Activated CD8-positive, alpha-beta memory T cell treated with anti-CD3 and anti-CD28 coated beads for 24 hours (primary cell): ENCODE measurements at regions not wholly inside any gene's neighbourhood (a gene's known extent, or its start where the extent isn't known, plus 50 kb on each side); places are given as distances from the start of the nearest gene placed in this dataset.
A peak's percentile ranks its signal among the peaks of the same experiment; 100 is the strongest.
"Not testable (repeated sequence)": the region's sequence is repeated elsewhere in the genome, so short reads cannot be mapped to it uniquely, and the experiment has no call there.

ENCODE experiments used
- DNase-seq: peaks from one replicate; pipeline ENCODE4 v3.0.0-alpha.2; 2020

- not testable (repeated sequence) for DNase-seq
Measured at GRCh38 chr7:69499-70123, 122.8 kb upstream of the FAM20C start.

GRCh38 chr7:70207-70606, 122.2 kb upstream of the FAM20C start:
- DNase-seq, result not testable (repeated sequence)

- DNase-seq, result not testable (repeated sequence)
Measured at GRCh38 chr7:70989-71388, 121.4 kb upstream of the FAM20C start.

DNA sequence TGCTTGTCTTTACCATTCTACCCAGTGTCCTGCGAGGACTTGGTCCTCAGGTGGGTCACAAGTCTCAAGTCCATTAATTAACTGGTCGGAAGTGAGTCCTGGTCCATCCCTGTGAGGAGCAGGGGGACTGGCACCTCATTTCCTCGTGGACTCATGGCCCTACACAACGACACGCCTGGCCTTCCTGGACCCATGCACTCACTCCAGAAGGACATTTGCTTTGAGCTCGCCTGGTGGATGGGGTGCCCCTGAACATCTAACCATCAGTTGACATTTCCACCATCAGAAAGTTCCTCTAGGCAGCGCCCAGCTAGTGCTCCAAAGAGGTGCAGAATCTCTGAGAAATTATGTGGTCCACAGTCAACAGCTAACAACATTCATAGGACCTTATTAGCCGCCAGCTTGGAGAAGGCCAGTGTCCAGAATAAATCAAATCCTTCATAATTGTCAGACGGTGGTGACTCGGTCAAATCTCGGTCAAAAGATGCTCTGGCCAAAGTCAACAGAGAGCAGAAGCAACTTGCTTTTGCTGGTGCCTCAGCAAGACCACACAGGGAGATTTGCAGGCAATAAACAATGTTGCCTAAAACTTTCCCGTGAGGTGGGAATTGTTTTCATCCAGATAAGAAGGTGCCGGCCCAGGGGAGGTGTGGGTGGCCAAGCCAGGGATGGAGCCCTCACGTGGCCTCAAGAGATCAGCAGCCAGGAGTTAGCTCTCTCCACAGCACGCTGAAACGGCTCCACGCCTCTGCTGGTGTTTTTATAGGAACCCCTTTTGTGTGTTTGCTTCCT, 119.9 kb upstream of the FAM20C start:
- DNase-seq, result not testable (repeated sequence)

DNA sequence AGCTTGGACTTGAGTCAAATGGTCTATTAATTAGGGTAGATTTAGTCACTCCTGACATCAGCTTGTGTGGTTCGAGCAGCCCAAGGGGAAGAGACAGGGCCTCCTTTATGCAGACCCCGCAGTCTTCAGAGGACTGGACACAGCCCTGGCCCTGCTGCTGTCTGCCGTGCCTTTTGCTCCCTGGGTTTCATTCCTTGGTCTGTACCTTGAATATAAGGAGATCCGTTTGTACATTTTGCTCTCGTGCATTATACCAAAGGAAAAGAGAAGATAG, 119.4 kb upstream of the FAM20C start:
- not testable (repeated sequence) for DNase-seq

DNA sequence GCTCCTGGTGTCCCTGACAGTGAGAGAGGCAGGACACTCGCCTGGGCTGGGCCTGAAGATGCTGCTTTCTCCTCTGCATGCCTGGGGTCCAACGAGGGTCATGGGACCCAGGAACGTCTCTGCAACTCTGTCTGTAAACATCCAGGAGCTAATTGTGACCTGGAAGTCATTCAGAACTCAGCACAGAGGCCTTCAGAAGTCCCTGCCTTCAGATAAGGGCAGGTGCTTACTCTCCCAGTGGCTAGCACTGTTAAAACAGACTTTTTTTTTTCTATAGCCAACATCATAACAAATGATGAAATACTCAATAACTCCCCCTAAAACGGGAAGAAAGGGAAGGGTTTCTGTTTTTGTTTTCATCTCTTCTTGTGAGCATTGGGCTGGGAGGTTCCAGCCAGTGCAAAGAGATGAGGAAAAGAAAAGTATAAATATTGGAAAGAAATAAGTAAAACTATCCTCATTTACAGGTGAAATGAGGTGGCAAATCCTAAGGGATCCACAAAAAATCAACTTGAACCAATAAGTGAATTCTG, 118.3 kb upstream of the FAM20C start:
- not testable (repeated sequence) for DNase-seq

DNA sequence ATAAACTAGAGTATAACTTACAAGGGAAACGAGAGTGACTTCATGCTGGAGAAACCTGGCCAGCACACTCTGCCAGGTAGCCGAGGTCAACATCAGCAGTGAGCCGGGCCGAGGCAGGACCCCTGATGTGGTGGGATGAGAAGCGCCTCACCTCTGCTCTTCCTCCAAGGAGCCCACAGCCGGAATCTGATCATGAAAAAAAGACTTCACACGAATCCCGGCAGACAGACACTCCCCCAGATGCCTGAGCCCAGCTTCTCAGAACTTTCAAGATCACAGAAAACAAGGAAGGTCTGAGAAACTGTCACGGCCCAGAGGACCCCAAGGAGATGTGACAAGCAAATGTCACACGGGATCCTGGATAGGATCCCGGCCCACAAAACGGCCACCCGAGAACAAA, 116.9 kb upstream of the FAM20C start:
- not testable (repeated sequence) for DNase-seq

GRCh38 chr7:76202-76601, 116.2 kb upstream of the FAM20C start:
- DNase-seq, result not testable (repeated sequence)

- not testable (repeated sequence) for DNase-seq
Measured at GRCh38 chr7:76829-77395, 115.5 kb upstream of the FAM20C start.

GRCh38 chr7:78862-79261, 113.5 kb upstream of the FAM20C start:
- not testable (repeated sequence) for DNase-seq

DNA sequence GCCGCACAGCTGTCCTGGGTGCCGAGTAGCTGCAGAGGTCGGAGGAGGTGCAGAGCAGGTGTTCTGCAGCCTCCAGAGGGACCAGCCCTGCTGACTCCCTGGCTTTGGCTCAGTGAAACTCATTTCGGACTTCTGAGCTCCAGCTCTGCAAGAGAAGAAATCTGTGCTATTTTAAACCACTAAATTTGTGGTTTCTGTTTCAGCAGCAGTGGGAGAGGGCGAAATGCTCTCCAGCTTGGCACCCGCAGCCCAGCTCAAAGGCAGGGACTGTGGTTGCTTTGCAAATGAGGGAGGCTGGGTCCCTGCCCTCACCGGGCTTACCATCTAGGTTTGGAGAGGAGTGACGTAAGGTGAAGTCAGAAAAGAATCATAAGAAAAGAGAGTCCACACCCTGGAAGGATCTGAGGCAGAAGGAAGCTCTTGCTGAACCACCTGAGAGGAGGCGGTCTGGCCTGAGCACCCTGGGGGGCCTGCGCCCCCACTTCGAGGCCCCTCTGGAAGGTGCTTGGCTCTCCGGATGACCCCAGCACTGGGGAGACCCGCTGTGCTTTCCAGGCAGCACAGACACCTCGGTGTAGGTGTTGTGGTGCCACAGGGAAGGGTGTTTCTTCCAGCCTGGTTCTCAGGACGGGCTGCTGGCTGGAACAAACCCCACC, 112.8 kb upstream of the FAM20C start:
- not testable (repeated sequence) for DNase-seq

DNA sequence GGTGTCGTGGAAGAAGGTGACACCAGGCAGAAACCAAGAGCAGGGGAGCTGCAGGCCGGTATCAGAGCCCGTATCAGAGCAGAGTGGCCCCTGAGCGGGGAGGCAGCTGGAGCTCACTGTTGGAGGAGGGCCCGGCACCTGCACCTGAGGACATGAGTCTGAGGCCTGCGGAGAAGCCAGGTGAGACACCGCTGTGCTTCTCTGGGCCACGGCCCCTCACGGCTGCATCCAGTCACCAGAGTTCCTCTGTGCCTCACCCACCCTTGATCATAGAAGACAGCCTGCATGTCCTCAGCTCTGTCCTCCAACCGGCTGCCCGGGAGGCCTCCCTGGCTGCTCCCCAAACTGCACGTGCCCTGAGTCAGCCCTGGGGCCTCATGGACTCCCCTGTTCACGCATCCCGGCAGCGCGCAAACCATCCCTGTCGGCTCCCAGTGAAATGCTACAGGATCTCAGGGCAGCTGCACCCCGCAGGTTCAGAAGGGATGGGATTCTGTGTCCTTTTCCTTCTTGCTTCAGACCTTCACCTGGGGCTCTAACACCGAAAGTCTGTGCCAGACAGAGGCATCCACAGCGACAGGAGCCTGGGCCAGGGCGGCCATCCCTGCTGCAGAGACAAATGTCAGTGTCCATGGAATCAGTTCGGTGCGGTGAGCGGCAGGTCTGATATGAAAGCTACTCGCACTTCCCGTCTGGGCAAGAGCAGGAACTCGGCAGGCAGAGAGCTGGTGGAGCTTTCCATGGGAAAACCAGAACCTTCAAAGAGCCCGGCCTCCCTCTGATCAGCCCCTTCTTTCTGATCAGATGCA, 111.9 kb upstream of the FAM20C start:
- no peak for DNase-seq

DNA sequence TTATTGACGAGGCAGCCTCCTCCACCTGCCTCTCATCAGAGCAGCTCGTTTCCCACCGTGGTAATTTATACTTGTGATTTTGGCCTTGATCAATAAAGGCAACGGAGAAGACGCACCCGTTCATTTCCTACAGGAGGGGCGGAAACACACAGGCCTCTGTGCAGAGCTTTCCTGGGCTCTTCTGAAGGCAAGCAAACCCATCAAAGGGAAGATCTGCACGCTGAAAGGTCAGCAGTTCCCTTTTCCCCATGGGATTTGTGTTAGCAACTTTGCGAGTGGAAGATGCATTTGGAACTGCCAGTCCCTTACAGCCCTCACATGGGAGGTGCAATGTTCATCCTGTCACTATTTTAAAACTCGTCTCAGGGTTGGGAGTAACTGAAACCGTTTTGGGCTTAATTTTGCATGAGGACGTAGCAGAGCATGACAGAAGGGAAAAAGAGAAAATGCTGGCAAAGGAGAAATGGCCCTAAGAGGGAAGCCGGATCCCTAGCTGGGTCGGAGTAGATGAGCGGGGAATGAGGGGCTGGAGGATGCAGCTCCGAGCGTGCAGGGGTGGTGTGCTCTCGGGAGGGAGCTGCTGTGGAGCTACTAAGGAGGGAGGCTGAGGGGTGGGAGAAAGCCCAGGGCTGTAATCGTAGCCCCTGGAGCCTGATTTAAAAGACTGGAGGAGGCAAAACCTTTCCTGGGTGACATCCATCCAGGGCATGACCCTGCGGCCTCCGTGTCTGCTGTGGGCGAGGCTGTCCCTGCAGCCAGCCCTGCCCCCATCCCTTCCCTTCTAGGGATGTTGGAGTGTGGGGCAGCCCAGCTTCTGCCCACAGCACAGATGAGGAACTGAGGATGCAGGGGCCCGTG, 111.1 kb upstream of the FAM20C start:
- DNase-seq, result no peak

GRCh38 chr7:81926-82756, 110.2 kb upstream of the FAM20C start:
- DNase-seq, result no peak

- no peak for DNase-seq
Measured at GRCh38 chr7:82757-83155, 109.6 kb upstream of the FAM20C start.

DNA sequence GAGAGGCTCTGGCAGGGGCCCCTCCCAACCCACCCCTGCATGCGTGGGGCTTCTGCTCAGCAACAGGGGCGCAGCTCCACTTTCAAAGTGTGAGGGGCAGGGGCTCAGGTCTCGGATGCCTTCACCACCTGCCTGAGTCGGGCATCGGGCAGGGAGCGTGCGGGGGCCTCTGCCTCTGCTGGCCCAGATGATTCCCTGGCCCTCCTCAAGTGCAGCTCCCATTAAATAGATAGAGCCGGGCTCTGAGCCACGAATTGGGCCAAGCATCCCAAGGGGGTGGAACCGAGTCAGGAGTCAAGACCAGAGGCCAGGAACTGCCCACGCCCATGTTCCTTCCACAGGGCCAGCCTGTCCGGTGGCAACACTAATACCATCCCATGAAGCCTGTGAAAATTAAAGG, 108.9 kb upstream of the FAM20C start:
- no peak for DNase-seq

- DNase-seq, result peak; percentile 38
Measured at GRCh38 chr7:83861-84632, 108.3 kb upstream of the FAM20C start.

DNA sequence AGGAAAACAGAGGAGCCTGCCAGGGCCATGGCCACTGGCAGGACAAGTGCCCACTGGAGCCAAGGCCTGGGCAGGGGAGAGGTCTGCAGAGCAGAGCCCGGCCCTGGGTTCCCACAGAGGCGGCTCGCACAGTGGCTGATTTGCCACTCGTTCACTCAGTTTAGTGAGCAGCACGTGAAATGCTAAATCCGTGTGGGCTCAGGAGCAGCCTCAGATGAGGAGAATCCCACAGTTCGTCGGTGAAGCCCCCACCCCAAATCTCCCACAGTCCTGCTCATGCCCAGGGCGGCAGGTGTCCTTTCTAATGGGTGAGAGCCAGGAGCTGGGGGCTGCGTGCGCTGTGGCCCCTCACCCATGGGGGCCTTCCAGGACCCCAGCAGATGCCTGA, 107.7 kb upstream of the FAM20C start:
- DNase-seq, result no peak

DNA sequence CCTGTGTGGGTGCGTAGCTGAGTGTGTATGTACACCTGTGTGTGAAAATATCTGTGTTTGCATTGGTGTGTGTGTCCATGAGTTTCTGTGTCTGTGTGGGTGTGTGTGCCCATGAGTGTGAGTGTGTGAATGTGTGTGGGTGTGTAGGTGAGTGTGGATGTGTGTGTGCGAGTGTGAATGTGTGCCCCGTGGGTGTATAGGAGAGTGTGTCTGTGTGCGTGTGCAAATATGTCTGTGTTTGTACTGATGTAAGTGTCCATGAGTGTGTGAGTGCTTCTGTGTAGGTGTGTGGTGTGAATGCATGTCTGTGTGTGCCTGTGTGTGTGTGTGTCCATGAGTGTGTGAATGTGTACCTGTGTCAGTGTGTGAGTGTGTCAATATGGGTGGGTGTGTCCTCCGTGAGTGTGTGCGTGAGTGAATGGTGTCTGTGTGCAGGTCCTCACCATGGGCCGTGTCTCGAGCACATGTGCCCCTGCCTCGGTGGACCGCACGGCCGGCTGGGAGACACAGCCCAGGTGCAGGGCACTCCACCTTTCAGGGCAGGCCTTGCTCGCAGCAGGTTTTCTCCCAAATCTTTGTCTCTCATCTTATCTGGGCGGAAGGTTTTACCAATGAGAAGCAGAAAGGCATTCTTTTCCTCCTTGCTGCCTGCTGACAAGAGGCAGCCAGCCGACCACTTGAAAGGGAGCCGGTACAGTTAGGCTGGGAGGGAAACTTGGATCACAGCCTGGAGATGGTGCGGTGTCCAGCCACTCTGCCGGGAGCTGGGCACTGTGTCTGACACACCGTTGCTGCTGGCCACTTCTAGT, 107.1 kb upstream of the FAM20C start:
- DNase-seq, result peak; percentile 30
